Effector CD4-positive, alpha-beta T cell (primary cell): ENCODE measurements at regions not wholly inside any gene's neighbourhood (a gene's known extent, or its start where the extent isn't known, plus 50 kb on each side); places are given as distances from the start of the nearest gene placed in this dataset.

Experiments used
- DNase-seq: peaks from one replicate; pipeline ENCODE4 v3.0.0-alpha.2; 2020

DNA sequence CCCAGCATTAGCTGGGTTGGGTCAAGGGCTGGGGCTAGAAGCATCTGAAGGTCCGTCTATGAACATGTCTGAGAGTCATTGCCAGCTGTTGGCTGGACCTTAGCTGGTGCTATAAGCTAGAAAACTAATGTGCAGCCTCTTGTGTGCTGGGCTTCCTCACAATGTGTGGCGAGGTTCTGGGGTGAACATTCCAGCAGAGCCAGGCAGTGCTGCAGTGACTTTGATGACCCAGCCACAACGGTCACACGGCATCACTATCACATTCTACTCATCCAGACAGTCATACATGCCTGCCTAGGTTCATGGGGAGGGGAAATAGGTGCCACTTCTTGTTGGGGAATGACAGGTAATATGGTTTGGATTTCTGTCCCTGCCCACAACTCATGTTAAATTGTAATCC, 260.5 kb downstream of the CYP26B1 start:
- DNase-seq = no peak

DNA sequence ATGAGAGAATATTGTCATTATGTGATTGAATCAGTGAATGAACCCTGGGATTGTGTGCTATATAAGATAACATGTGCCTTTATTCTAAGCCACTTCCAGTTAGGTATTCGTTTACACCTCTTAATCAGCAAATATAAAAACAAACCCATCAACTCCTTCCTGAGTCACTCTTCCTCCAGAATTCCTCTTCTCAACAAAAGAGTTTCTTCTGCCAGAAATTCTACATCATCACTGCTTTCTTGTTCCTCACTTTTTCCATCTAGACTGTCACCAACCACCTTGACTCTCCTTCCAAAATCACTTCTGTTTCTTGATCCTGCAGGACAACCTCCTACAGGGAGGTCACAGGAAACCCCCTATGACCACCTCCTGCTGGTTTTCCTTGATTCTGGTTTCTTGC, 261.4 kb downstream of the CYP26B1 start:
- no peak for DNase-seq

DNA sequence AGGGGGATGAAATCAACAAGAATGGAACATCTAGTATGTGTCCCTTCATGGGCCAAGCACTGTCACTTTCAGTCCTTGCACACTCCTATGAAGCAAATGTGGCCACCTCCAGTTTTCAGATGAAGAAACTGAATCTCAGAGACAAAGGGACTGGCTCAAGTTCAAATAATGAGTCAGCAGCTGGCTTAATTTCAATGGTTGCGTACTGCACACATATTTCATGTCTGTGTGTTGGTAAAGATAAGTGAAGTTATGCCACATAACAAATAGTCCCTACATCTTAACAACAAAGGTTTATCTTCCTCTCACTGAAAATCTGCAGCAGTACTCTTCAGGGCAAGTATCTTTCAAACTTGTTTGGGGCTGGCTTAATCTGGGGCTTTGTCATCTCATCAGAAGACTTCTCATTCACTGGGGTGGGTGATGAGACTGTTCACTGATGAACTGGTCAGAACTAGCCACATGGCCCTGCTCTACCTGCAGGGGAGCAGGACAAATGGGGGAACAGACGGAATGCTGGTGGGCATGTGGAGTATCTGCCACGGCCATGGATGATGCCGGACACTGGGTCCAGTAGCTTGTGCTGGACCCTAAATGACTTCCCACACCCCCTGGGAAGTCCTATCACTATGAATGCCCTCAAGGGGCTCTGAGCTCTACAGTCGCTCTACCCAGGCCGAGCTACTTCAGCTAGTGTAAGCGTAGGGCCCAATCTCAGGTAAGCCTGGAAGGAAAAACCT, 263.2 kb downstream of the CYP26B1 start:
- no peak for DNase-seq

DNA sequence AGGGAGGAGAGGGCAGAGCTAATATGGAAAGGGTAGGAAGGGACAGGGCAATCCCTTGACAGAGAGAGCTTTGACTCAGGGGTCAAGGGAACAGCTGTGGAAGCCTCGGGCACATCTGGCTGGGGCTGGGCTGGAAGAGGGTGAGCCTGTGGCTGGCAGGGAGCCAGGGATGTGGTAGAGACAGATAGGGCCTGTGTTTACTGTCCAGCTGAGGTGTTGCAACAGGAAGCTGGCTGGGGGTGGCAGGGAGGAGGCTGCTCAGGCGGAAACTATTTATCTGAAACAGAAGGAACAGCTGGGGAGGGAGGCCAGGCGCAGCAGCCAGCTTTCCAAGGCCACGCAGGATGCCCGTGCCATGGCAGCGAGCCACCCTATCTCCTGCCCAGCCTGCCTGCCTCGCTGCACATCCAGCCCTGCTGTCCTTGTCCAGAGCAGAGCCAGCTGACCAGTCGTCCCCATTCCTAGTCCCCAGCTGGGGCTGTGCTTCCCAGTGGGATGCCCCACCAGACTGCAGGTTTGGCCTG, 264.7 kb downstream of the CYP26B1 start:
- DNase-seq = no peak

DNA sequence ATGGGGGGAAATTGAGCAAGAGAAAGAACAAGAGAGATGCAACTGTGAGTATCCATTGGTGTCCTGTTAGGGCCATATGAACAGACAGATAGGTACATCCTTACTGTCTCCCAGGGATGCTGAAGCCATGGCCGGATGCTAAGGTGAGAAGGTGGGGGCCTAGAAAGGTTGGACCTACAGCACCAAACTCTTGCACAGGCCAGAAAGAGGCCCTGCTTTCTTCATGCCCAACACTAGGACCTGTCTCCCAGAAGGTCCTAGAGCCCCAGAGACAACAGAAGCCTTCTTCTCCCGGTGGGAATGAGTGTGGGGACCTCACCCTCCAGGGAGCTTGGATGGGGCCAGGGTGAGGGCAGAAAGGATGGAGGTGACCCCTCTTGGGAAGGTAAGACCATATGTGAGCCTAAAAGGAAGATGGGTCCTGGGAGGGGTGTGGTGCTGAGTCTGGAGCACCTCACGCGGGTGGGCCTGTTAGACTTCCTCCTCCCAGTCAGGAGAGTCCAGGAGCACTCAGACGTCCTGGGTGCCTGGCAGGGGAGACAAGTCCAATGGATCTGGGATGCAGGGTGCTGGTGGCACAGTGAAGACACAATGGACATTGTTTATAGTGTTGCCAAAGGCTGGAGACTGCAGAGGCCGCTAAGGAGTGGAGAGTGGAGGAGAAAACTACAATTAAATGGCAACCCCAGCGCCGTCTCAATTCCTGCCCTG, 265.3 kb downstream of the CYP26B1 start:
- DNase-seq = no peak

DNA sequence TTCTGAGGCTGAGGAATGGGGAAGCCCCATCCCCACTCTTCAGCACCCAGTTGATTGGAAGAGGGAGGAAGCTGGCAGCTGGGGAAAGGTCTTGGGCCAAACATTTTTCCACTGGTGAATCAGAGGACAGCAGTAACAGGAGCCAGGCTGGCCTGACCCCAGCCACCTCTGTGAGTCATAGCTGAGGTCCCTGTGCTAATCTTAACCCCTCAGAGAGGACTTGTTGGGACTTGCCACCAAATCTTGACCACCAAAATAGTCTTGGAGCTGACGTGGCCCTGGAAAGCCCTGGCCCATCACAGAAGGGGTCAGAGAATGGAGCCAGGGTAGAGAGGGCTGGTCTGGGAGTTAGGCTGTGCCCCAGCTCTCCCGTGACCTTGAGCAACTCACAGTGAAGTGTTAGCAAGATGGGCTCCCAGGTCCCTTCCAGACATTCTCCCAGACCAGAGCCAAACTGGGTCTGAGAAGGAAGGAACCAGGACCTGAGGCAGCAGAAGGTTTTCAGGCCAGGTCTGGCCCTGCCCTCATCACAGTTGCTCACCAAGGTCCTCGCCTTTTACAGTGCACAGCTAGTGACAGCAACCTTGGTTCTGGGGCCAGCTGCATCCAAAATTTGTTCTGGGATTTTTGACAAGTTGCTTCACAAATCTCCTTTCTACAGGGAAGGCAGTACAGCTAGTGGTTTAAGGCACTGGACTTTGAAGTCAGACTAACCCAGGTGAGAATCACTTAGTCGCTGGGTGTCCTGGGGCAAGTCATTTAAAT, 266.6 kb downstream of the CYP26B1 start:
- no peak for DNase-seq

DNA sequence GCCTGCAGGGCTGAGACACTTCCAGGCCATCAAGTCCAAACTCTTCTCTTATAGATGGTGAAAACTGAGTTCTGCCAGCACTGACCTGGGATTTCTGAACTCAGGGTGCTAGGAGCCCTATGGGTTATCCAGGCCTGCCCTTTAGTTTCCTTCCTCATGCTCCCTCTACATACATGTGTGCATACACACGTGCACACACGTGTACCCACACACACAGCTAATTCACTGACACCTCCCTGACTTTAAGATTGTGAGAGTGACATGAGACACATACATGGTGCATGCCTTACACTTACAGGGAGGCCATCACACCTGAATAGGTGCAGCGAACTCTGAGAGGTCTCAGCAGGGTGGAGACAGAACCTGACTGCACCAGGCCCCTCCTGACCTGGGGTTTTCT, 267.4 kb downstream of the CYP26B1 start:
- no peak for DNase-seq

DNA sequence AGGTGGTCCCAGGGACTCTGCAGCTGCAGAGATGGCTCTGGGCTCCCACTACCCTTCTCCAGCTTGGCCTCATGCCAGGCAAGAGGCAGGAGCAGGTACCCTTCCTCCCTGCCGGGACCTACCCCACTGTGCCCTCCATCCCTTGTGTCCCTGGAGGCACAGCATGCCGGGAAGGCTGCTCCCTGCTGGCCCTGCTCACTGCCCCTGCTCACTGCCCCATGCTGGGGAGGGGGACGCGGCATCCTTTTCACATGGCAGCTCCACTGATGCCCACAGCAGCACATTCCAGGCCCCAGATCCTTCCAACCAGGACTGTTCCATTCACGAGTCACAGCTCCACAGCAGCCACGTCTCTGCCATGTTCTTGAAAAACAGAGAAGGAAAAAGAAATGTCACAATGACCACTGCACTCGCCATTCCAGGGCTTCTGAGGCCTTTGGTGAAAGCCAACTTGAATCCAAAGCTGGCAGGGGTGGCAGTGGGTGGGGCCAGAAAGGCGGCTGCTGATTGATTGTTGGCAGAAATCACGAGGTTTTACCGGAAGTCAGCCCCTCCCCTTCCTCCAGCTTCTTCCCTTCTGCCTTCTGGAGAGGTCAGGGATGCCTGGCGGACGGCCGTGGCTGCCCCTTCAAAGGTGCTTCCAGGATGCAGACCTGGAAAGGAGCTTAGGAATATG, 268.0 kb downstream of the CYP26B1 start:
- DNase-seq = no peak

DNA sequence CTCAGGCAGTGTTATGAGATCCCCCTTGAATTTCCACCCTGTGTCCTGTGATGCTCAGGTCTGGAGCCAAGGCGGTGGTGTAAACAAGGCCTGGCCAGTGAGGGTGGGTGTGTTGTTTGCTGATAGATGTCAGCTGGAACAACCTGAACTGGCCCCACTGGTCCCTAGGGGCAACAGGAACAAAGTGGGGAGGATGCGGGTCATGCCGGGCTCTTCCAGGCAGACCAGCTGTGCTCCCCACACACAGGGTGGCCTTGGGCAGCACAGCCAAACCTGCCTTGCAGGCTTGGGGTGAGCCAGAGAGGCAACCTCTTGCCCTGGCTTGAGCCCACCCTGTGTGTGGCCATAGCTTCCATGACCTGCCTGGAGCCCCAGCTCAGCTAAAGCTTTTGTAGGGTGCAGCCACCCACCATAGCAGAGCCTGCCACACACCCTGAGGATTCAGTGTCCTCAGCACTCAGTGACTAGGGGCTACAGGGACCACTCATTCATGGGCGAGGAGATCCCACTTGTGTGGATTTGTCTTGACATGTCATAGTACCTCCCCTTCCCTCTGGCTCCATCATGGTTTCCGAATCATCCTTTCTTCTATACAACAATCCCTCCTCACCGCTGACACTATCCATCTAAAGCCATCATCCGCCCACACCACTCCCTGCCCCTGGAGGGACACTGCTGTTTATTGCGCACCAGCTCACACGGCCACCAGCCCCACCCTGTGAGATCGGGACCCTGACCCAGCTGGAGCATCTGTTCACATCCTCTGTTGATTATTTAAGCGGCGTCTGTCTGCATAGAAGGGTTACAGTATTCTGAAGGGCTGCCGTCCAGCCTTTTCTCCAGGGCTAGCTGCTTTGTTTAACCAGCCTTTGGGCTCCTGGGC, 268.8 kb downstream of the CYP26B1 start:
- DNase-seq = no peak

DNA sequence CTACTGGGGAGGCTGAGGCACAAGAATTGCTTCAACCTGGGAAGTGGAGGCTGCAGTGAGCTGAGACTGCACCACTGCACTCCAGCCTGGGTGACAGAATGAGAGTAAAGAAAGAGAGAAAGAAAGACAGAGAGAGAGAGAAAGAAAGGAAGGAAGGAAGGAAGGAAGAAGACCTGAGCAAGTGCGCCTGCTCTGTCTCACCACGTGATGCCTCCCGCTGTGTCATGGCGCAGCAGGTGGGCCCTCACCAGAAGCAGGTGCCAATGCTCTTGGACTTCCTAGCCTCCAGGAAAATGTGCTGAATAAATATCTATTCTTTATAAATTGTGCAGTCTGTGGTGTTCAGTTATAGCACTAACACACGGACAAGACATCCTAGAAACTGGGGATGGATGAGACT, 270.0 kb downstream of the CYP26B1 start:
- DNase-seq = no peak

DNA sequence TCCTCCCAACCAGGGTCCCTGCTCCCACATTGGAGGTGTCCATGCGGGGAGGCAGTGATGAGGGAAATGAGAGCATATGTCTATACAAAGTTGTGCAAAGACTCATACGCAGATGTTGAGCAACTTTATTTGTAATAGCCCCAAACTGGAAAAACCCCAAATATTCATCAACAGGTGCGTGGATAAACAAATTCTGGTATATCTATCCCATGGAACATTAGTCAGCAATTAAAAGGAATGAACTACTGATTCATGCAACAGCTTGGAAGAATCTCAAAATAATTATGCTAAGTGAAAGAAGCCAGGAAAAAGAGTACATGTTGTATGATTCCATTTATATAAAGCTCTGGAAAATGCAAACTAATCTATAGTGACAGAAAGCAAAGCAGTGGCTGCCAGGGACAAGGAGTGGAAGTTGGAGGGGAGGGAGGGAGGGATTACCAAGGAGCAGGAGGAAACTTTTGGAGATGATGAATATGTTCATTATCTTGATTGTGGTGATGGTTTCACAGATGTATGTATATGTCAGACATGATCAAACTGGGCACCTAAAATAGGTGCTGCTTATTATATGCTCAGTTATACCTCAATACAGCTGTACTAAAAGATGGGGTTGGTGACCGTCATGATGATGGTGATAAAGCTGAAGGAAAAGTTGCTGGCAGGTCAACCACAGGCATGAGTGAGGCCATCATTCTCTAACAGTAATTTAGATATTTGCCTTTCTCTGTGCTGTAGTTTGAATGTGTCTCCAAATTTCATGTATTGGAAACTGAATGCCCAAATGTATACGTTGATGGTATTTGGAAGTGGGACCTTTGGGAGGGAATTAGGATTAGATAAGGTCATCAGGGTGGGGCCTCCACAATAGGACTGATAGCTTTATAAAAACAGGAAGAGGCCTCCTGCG, 270.9 kb downstream of the CYP26B1 start:
- DNase-seq = no peak

DNA sequence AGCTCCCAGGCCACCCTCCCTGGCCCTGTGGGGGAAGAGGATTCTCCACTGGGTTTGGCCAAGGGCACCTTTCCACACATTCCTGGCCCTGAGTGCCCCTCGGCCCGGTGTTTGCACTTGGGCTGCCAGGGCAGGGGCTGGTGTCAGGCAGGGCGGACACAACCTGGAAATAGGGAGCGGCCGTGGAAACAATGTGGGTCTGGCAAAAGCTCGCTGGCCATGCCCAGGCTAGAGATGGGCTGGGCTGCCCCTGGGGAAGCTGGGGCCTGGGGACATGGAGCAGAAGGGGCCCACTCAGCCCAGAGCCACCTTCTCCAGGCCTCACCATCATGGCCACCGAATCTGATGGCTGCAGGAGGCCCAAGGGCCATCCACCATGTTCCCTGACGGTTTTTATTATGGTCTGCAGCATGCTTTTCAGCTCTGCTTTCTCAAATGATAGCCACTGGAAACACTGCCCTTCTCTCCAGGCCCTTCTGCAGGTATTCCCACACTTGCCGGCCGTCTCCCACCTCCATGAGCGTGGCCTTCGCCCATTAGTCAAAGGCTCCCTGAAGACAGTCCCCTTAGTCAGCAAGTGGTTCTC, 275.1 kb downstream of the CYP26B1 start:
- DNase-seq = no peak

DNA sequence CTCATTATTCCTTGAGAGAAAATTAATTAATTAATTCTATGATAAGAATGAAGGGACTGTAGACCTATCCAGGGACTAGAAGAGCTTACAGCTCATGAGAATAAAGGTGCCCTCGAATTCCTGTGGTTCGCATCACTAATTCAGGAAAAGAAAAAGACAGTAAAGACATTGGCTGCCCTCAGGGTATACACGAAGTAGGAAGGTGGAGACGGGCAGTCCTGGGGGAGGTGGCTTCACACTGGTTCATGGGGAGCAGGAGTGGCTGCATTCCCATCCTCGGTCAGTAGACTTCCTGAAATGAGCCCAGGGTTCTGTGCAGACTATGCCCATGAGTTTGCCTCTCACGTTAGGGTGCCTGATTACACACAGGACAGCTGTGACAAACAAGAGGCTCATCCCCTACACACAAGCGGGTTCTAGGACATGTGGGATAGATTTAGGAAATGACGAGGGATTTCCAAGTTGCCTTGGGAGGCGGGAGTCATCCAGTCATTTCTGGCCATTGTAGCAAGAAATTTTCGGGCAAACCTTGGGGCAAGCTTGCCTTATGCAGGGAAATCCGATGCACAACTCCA, 282.2 kb downstream of the CYP26B1 start:
- no peak for DNase-seq

DNA sequence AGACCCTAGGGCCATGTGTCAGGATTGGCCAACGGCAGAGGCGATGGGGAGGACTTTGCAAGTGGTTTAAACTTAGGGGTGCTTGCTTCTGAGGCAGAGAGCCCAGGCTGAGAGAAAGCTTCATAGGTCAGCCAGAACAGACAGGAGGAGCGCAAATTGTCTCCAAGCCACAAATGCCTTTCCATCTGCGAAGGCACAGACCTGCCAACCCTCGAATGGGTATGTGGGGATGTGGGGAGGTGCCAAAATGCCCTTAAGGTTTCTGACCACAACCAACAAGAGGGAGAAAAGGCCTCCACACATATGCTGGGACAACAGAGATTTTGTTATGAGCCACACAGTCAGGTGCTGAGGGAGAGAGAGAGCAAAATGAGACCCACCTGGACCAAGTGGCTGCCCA, 283.6 kb downstream of the CYP26B1 start:
- DNase-seq = no peak

DNA sequence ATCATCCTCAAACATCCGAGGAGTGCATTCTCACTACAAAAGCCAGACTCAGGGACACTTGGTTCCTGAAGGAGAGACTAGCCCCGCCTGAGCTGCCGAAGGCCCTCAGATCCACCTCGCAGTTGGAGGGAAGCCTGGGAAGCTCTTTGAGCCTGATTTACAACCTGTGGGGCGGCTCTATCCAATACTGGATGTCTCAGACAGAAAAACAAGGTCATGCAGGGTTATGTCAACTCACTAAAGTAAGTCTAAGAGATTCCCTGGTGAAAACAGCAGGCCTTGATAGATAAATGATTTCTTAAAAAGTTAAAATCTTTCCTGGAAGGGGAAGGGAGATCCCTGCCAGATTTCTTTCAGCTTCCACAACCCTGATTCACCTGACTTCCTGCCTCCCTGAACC, 284.3 kb downstream of the CYP26B1 start:
- no peak for DNase-seq

DNA sequence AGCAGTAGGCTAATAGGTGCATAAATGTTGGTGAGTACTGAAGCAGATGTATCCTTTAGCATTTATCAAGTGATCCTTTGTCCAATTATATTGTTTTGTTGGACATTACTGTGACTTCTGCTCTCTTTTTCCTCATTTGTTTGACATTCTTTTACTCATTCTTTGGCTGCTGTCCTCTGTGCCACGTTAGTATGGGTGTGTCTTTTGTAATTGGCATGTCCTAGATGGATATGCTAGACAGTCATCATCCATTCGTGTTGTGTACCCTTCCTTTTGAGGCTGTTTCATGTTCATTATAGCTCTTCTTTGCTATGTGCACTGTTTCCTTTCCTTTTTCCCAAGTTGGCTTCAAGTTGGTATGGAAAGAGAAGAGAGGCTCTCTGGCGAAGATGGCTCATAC, 284.7 kb downstream of the CYP26B1 start:
- no peak for DNase-seq

DNA sequence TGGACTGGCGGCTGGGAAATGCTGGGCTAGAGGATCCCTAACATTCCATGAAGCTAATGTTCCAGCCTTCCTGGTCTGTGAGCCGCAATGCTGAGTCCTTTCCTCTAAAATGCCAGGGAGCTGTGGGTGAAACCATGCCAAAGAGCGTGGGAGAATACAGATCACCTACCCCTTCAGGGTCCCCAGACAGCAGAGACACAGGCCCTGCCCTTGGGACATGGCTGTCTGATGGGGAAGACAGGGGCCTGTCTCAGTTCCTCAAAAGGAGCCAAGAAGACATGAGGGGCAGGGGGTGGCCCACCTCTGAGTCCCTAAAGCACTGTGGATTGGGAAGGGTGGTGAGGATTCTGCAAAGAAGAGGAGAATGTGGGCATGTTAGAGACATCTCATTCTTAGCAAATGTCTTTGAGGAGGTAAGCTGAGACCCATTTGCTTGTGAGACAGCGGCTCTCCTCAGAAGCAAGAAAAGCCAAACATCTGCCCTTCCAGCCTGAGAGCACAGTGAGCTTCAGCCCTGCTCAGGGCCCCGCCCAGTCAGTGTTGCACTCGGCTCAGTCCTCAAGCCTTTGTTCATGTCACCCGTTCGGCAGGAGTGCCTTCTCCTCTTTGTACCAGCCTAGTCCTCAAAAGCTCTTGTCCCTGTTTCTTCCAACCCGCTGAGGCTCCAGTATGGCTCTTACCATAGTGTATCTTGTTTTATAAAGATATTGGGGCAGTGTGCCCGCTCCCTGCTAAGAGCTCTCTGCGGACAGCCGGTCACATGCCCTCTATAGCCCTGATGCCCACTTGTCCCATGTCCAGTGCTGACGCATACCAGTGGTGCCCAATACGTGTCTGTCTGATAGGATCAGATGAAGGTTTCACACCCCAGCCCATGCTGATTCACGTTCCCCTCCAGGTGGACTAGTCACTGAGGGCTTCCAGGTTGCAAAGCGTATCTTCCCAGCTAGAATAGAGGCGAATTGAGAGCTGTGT, 286.2 kb downstream of the CYP26B1 start:
- no peak for DNase-seq

DNA sequence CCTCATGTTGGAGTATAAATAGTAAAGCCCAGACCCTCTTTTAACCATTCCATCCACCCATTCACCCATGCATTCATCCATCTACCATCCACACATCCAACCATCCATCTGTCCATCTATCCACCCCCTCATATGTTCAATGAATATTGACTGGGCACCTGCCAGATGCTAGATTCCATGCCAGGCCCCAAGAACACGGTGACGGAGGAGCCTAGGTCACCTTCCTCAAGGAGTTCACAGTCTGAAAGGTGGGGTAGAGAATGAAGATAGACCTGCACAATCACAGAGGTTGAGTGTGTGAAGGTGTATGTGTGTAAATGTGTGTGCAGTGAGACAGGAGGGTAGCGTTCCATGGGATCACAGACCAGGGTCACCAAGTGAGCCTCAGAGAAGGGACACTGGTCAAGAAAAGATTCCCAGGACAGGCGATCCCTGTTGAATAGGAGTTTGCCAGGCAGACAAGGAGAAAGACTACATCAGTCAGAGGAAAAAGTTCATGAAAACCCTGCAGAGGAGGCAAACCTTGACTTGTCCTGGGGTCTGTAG, 287.2 kb downstream of the CYP26B1 start:
- DNase-seq = no peak
